Posterior cingulate gyrus (tissue), 11 donors: ENCODE measurements at regions not wholly inside any gene's neighbourhood (a gene's known extent, or its start where the extent isn't known, plus 50 kb on each side); places are given as distances from the start of the nearest gene placed in this dataset.

Source experiments
- DNase-seq, 10 donors: peaks; one replicate each; pipeline versions ENCODE4 v3.0.0 to v3.0.0-alpha.2; 2020 to 2021; ENCODE audit warnings: mixed read lengths in 3 of 10
- intact Hi-C: fragments of 100-400 bp; cut with DNase I; formaldehyde crosslinking; loops from one replicate; pipeline ENCODE4 v1.15.1; 2023

GRCh38 chr16:51759329-51759728 lies 608.3 kb upstream of the SALL1 start:
- intact Hi-C loops: no loop called here
- no peak for DNase-seq

DNA sequence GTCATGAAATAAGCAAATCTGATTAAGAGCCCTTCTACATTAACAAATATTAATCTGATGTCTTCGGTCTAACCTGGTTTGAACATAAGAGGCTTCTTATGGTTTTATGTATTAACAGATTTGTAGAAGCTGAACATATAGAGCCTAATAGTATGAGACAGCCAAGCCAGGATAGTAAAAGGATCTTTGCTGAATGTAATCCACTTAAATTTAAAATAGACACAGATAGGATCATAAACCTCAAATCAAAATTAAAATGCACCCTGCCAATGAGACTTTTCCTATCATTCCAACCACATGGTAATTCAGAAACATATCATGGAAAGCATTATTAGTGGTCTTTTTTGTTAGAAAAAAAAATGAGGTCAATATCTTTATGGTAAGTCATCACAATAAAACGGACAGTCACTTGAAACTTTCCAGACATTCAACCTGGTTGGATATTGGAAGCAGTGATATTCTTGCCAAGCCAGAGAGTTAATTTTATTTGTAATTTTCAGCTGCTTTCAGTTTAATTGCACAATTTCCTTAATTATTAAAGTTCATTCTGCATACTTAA lies 606.9 kb upstream of the SALL1 start:
- intact Hi-C loops: no loop called here

DNA sequence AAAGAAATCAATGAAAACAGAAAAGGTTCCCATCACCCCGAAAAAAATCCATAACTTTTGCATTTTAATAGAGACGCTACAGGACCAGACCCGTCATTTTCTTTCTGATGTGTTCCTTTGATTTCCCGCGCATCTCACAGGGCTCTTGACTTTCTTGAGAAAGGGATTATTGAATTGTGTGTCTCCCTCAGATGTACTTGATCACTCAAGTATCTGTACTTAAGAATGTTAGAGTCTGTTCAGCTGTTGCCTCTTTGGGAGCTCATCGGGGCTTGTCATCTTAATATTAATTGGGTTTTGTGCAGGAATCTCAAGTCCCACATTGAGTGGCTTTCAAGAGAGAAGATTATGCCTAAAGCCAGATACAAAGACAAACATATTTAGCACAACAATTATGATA lies 606.4 kb upstream of the SALL1 start:
- intact Hi-C loops: no loop called here
- DNase-seq: no peak

More for the DNA sequence above, 606.9 kb upstream of the SALL1 start:
- no peak for DNase-seq

DNA sequence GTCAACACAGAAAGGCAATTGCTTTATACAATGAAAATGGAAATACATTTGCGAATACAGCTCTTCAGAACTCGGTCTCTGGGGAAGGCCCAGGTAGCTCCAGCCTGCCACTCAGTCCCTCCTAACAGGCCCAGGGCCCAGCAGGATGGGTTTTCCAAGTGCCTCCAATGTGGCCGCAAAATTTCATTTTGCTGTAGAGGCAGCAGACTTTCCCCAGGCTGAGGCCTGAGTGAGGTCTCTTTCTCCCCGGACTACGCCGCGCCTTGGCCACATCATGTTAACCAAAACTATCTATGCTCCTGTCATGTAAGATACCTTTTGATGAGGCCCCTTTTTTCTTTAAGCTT lies 606.0 kb upstream of the SALL1 start:
- intact Hi-C loops: no loop called here

GRCh38 chr16:51756447-51757123 lies 605.5 kb upstream of the SALL1 start:
- intact Hi-C loops: no loop called here
- DNase-seq: no peak

More for the DNA sequence above, 606.0 kb upstream of the SALL1 start:
- DNase-seq: peak in 2 of 10 donors; percentile 41 to 50

- intact Hi-C loops: no loop called here
- no peak for DNase-seq
Observed at GRCh38 chr16:51755577-51756355, 604.7 kb upstream of the SALL1 start.

GRCh38 chr16:51755039-51755501 lies 604.0 kb upstream of the SALL1 start:
- intact Hi-C loops: no loop called here

GRCh38 chr16:51753467-51754127 lies 602.5 kb upstream of the SALL1 start:
- DNase-seq: no peak
- intact Hi-C loops: no loop called here

More at GRCh38 chr16:51755039-51755501, 604.0 kb upstream of the SALL1 start:
- DNase-seq: peak in 1 of 10 donors; percentile 55

- no peak for DNase-seq
- intact Hi-C loops: no loop called here
Observed at GRCh38 chr16:51752438-51752995, 601.4 kb upstream of the SALL1 start.

DNA sequence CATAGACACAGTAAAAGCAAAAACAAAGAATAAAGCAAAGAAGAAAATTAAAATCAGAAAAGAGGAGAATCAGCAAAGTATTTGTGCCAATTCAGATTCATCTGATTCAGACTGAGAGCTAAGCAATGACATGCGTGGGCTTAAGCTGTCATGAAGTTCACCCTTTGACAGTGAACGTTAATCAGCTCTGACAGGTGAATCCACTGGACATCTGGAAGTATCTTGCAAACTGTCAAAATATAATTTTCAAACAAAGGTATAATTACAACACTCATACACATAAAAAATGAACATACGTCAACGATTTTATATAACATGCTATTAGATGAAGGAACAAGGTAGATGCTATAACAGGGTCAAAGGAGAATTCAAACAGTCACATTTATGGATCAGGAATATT lies 596.3 kb upstream of the SALL1 start:
- intact Hi-C loops: no loop called here
- no peak for DNase-seq

GRCh38 chr16:51734220-51734619 lies 583.1 kb upstream of the SALL1 start:
- intact Hi-C loops: no loop called here
- no peak for DNase-seq

- intact Hi-C loops: no loop called here
- no peak for DNase-seq
Observed at GRCh38 chr16:51733181-51733580, 582.1 kb upstream of the SALL1 start.

DNA sequence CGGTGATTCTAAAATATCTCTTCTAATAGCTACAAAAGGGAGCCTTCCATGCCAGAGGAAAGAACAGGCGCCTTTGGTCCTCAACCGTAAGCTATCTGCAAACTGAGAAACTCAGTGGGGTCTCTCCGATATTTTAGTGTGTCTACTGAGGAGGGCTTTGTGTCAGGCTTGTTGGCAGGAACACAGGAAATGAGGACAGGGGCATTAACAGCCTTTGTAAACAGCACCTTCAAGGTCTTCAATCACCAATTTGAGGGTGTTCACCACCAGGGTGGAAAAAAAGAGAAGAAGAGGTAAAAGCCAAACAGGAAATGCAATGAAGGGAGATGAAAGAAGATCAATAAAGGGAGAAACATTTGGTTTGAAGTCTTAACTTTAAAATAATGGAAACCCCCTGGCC lies 580.1 kb upstream of the SALL1 start:
- intact Hi-C loops: no loop called here

DNA sequence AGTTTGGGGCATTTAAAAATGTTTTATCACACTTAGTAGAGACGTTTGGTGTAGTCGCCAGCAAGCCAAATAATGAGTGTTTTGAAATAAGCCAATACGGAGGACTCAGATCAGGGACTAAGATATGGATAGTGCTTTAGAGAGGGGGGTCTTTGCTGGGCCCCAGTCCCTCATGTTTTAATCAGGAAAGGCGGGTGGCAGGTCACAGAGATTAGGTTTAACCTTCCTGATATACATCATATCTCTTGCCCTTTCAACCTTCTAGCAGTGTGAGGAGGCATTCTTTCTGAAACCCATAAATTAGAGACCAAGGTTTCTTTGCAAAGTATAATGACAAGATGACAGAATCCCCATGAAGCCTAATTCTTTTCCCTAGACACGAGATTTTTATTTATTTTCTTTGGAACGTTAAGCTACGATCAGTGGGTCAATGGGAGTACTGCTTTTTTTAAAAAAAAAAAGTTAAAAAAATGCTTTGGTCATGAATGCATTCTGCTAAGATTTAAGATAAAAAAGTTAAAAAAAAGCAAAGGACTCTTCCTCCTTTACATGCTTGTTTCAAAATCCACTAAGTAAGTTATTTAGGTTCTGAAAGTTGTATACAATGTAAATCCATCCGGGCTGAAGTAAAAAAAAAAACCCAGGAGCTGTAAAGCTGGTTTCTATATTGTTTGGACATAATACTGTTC lies 572.1 kb upstream of the SALL1 start:
- no peak for DNase-seq
- intact Hi-C loops: no loop called here

More for the DNA sequence above, 580.1 kb upstream of the SALL1 start:
- no peak for DNase-seq

DNA sequence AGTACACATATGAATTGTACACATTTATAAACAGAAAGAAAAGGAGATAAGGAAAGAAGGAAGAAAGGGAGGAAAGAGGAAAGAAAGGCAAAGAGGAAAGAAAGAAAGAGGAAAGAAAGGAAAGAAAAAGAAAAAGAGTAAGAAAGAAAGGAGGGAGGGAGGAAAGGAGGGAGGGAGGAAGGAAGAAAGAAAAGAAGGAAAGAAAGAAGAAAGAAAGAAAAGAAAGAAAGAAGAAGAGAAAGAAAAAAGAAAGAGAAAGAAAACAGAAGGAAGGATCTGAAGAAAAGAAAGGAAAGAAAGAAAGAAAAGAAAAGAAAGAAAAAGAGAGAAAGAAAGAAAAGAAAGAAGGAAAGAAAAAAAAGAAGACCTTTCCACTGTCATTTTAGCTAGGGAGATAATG lies 571.4 kb upstream of the SALL1 start:
- no peak for DNase-seq
- intact Hi-C loops: no loop called here

DNA sequence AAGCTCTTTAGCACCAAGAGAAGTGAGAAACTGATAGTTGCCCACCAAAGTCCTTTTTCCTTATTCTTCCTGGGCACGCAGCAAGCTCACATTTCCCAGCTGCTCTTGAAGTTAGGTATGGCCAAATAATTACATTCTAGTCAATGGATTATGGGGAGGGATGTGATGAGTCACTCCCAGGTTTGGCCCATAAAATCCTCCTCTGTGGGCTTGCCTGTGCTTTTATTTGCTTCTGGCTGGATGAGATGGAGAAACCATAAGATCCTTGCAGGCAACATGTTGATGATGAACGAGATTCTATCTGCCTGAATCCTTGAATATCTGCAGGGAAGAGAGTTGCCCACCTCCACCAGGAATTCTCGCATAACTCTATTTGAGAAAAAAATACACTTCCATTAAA lies 568.3 kb upstream of the SALL1 start:
- DNase-seq: no peak
- intact Hi-C loops: no loop called here

DNA sequence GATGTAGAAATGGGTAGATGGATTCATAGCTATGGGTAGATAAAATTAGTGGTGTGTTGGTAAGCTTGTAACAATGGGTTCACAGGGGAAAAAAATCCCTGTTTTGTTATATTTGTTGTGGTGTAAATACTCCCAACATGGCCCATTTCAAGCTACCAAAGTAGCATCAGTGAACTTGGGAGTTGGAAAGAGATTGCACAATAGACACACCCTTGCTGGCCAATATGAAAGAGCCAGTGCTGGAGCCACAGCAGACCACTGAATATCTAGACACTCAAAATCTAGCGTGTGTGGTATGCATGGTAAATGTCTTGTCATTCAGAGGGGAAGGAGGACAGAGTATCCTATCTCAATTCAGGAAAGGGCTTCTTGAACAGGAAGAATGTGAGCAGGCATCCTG lies 565.1 kb upstream of the SALL1 start:
- DNase-seq: no peak
- intact Hi-C loops: no loop called here

- intact Hi-C loops: no loop called here
- no peak for DNase-seq
Observed at GRCh38 chr16:51713502-51713901, 562.4 kb upstream of the SALL1 start.

DNA sequence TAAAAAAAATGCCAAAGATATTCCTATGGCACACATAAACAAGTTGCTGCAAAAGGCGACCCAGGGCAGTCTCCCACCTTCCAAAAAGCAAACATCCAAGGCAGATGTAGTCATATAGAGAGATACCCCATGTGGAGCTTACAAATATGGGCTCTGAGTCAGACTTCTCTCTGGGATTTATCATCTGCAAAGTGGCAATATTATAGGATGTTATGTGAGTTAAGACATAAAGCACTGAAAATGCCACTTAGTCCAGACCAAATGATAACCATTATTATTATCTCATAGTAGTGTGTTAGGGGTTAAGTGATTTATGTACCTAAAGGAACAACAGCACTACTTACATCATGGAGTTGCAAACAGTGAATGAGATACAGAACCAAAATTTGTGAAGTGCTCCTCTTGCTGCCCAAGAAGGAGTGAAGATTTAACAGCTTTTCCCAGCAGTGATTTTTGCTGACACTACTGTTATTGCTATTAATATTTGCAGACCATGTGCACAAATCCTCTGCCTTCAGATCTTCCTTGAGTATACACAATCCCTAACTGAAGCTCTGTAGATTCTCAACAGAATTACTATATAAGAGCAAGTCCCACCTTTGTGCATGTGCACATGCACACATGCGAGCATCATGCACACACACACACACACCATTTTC lies 560.0 kb upstream of the SALL1 start:
- intact Hi-C loops: no loop called here

DNA sequence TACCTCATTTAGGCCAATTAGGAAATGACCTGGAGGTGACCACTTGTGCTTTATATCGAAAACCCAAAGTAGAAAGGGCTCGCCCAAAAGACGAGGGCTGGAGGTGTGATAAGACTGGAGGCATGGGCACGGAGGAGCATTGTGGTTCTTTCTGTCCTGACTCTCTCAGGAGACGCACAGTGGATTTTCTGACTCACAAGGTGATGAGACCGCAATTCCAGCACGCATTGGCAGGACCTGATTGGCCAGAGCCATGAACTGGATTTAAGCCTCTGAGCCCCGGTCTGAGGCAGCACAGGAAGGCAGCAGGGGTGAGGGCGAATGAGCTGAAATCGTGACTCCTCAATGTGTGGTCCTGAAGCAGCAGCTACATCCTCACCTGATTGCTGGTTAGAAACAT lies 559.1 kb upstream of the SALL1 start:
- no peak for DNase-seq
- intact Hi-C loops: no loop called here

More for the DNA sequence above, 560.0 kb upstream of the SALL1 start:
- no peak for DNase-seq
